HepG2 (cell line): ENCODE measurements at regions not wholly inside any gene's neighbourhood (a gene's known extent, or its start where the extent isn't known, plus 50 kb on each side); places are given as distances from the start of the nearest gene placed in this dataset.

Source experiments
- ATAC-seq: fragments of 200-7000 bp; cut with Tn5 transposase; 3 replicates; pipeline ENCODE4 v1.9.1; 2020; ENCODE audit warnings: mild to moderate bottlenecking, moderate library complexity
- BruUV-seq: library from RNA; stranded (reverse); fragments of 400-500 nt; replicated peaks from 2 replicates; lab custom pipeline; 2021; lab: Mats Ljungman, UMichigan
- CTCF ChIA-PET: fragments of 300-600 bp; formaldehyde crosslinking; extraction: SDS; loops from one replicate; lab custom pipeline; 2021; ENCODE audit warnings: low total read pairs, inconsistent platforms, low intra/inter-chr PET ratio; lab: Yijun Ruan, JAX
- POLR2A ChIA-PET: fragments of 350-600 bp; sonication (Branson Sonifier 250); formaldehyde crosslinking; loops from one replicate; lab custom pipeline; 2020; ENCODE audit warnings: antibody characterized with exemption, inconsistent platforms; lab: Yijun Ruan, JAX
- DNase-seq: peaks from one replicate; pipeline ENCODE4 v3.0.0-alpha.2; 2015; ENCODE audit warnings: low spot score
- FAIRE-seq: peaks from 3 replicates; lab custom pipeline; 2011; peaks lifted over from hg19 to GRCh38; lab: Jason Lieb, UNC
- H2AFZ ChIP-seq: one replicate; pipeline ENCODE4 v1.6.1; 2011; ENCODE audit warnings: low read length, inconsistent platforms
- H3K27ac ChIP-seq: fragments of 300-600 bp; 3 replicates; pipeline ENCODE4 v1.8.0; 2011; ENCODE audit warnings: mixed run types, mild to moderate bottlenecking, mixed read lengths, low read length, inconsistent platforms; ENCODE audit not compliant: insufficient read depth; ENCODE audit errors: extremely low read length
- H3K27me3 ChIP-seq, 2 experiments: fragments of 200-600 bp in 1 of 2; 2 replicates in 1 of 2; 3 replicates in 1 of 2; pipeline versions ENCODE4 v1.6.0 to v1.8.0; 2011; ENCODE audit warnings: low read length in 2 of 2, mild to moderate bottlenecking in 2 of 2, moderate library complexity in 2 of 2, inconsistent platforms in 1 of 2; ENCODE audit not compliant: insufficient read depth in 2 of 2, control insufficient read depth in 1 of 2
- H3K36me3 ChIP-seq, 2 experiments: fragments of 200-600 bp in 1 of 2; replicated peaks in 1 of 2; 2 replicates in 1 of 2; 3 replicates in 1 of 2; pipeline versions ENCODE4 v1.5.1 to v1.8.0; 2011; ENCODE audit warnings: low read length in 2 of 2, inconsistent platforms in 1 of 2; ENCODE audit not compliant: insufficient read depth in 2 of 2, control insufficient read depth in 1 of 2
- H3K4me1 ChIP-seq: 2 replicates; pipeline ENCODE4 v1.5.1; 2012; ENCODE audit warnings: low read length, inconsistent platforms; ENCODE audit not compliant: insufficient read depth
- H3K4me2 ChIP-seq: 2 replicates; pipeline ENCODE4 v1.6.0; 2011; ENCODE audit warnings: low read depth, low read length, inconsistent platforms
- H3K4me3 ChIP-seq, 3 experiments: fragments of 200-600 bp in 1 of 3; sonication (generic), shearing (Covaris generic) in 1 of 3; replicated peaks in 1 of 3; 2 replicates each; pipeline ENCODE4 v1.5.1; 2011 to 2016; ENCODE audit warnings: low read length in 3 of 3, inconsistent platforms in 2 of 3, low read depth in 2 of 3, mild to moderate bottlenecking in 2 of 3, control low read depth in 1 of 3, mixed read lengths in 1 of 3; ENCODE audit not compliant: insufficient read depth in 1 of 3
- H3K79me2 ChIP-seq: one replicate; pipeline ENCODE4 v1.6.1; 2011; ENCODE audit warnings: low read length, inconsistent platforms; ENCODE audit not compliant: insufficient read depth
- H3K9ac ChIP-seq: 2 replicates; pipeline ENCODE4 v1.6.0; 2011; ENCODE audit warnings: mild to moderate bottlenecking, low read depth, low read length, inconsistent platforms; ENCODE audit not compliant: insufficient read depth
- H3K9me3 ChIP-seq: 2 replicates; pipeline ENCODE4 v1.5.1; 2012; ENCODE audit warnings: mild to moderate bottlenecking, low read length
- H4K20me1 ChIP-seq: 2 replicates; pipeline ENCODE4 v1.6.0; 2011; ENCODE audit warnings: inconsistent platforms, mild to moderate bottlenecking, low read length, moderate library complexity; ENCODE audit not compliant: insufficient read depth
- BCL6 ChIP-seq: IDR thresholded peaks from 2 replicates; pipeline ENCODE4 v1.6.1; 2016; ENCODE audit warnings: missing genetic modification reagents, missing compliant biosample characterization
- CHD2 ChIP-seq: IDR thresholded peaks from 2 replicates; pipeline ENCODE4 v1.6.1; 2011; ENCODE audit warnings: low read depth, low read length, improper control_type of control experiment
- EED ChIP-seq: sonication (generic); formaldehyde crosslinking; IDR thresholded peaks from 2 replicates; pipeline ENCODE4 v1.5.0; 2020; ENCODE audit warnings: mild to moderate bottlenecking, missing genetic modification reagents
- HNRNPL ChIP-seq: fragments of 200-400 bp; formaldehyde crosslinking; IDR thresholded peaks from 2 replicates; pipeline ENCODE4 v1.6.1; 2017; ENCODE audit warnings: mild to moderate bottlenecking, low read depth, low read length
- MED8 ChIP-seq: sonication (generic); formaldehyde crosslinking; IDR thresholded peaks from 2 replicates; pipeline ENCODE4 v1.8.1; 2023; ENCODE audit warnings: mild to moderate bottlenecking, missing genetic modification reagents; ENCODE audit not compliant: insufficient replicate concordance
- MIER3 ChIP-seq: IDR thresholded peaks from 2 replicates; pipeline ENCODE4 v1.6.1; 2016; ENCODE audit warnings: missing compliant biosample characterization, borderline replicate concordance
- NFYC ChIP-seq: IDR thresholded peaks from 2 replicates; pipeline ENCODE4 v1.6.1; 2016; ENCODE audit warnings: missing genetic modification reagents, missing compliant biosample characterization
- SETDB1 ChIP-seq: sonication (generic); formaldehyde crosslinking; IDR thresholded peaks from 2 replicates; pipeline ENCODE4 v1.5.1; 2020; ENCODE audit warnings: missing genetic modification reagents, mild to moderate bottlenecking, borderline replicate concordance
- TCF12 ChIP-seq, 2 experiments: fragments of 450-650 bp in 1 of 2; sonication (generic) in 1 of 2; formaldehyde crosslinking in 1 of 2; IDR thresholded peaks; 2 replicates each; pipeline versions ENCODE4 v1.6.1 to v1.8.0; 2017 to 2022; ENCODE audit warnings: antibody characterized with exemption in 1 of 2, mild to moderate bottlenecking in 1 of 2, missing genetic modification reagents in 1 of 2, moderate library complexity in 1 of 2
- XRCC5 ChIP-seq: fragments of 200-400 bp; formaldehyde crosslinking; optimal IDR thresholded peaks from 2 replicates; pipeline ENCODE3; 2017; ENCODE audit warnings: mild to moderate bottlenecking, low read length
- ZNF274 ChIP-seq: sonication (generic); formaldehyde crosslinking; IDR thresholded peaks from 2 replicates; pipeline ENCODE4 v1.5.1; 2020; ENCODE audit warnings: mild to moderate bottlenecking, missing genetic modification reagents
- ZNF333 ChIP-seq: sonication (generic); formaldehyde crosslinking; IDR thresholded peaks from 2 replicates; pipeline ENCODE4 v1.4.0; 2020; ENCODE audit warnings: mild to moderate bottlenecking, missing genetic modification reagents, borderline replicate concordance
- ZNF354B ChIP-seq: sonication (generic); formaldehyde crosslinking; IDR thresholded peaks from 2 replicates; pipeline ENCODE4 v1.8.0; 2022; ENCODE audit warnings: mild to moderate bottlenecking, missing genetic modification reagents
- ZNF484 ChIP-seq: sonication (generic); formaldehyde crosslinking; IDR thresholded peaks from 2 replicates; pipeline ENCODE4 v1.5.1; 2020; ENCODE audit warnings: mild to moderate bottlenecking, low read depth, missing genetic modification reagents, borderline replicate concordance
- ZNF546 ChIP-seq: sonication (generic); formaldehyde crosslinking; conservative IDR thresholded peaks from 2 replicates; pipeline ENCODE4 v1.8.1; 2023; ENCODE audit warnings: mild to moderate bottlenecking, missing genetic modification reagents
- ZNF703 ChIP-seq: sonication (generic); formaldehyde crosslinking; IDR thresholded peaks from 2 replicates; pipeline ENCODE4 v1.5.1; 2020; ENCODE audit warnings: missing genetic modification reagents, mild to moderate bottlenecking, moderate library complexity, borderline replicate concordance
- ZNF710 ChIP-seq: sonication (generic); formaldehyde crosslinking; IDR thresholded peaks from 2 replicates; pipeline ENCODE4 v1.5.0; 2020; ENCODE audit warnings: mild to moderate bottlenecking, missing genetic modification reagents, borderline replicate concordance
- ZNF790 ChIP-seq: sonication (generic); formaldehyde crosslinking; IDR thresholded peaks from 2 replicates; pipeline ENCODE4 v1.8.0; 2022; ENCODE audit warnings: missing genetic modification reagents, mild to moderate bottlenecking, borderline replicate concordance
- WGBS: methylation state at CpG from one replicate; pipeline ENCODE4 v1.1.6; 2017; ENCODE audit warnings: low lambda C conversion rate; 5-methylcytosine and 5-hydroxymethylcytosine counted together
- in situ Hi-C: cut with HindIII; loops from 2 replicates; pipeline ENCODE4 v1.10.0; 2017; ENCODE audit warnings: low pct_unique_long_range_greater_than_20kb; ENCODE audit not compliant: extremely low pct_ligation_motif_present
- intact Hi-C: fragments of 100-400 bp; cut with micrococcal nuclease; formaldehyde crosslinking; loops from one replicate; pipeline ENCODE4 v1.10.0; 2022; ENCODE audit not compliant: unreplicated experiment
- TF ChIP-seq, protein P1 (sequence below): sonication (generic); formaldehyde crosslinking; IDR thresholded peaks from 2 replicates; pipeline ENCODE4 v1.4.0; 2020; ENCODE audit warnings: missing genetic modification reagents

DNA sequence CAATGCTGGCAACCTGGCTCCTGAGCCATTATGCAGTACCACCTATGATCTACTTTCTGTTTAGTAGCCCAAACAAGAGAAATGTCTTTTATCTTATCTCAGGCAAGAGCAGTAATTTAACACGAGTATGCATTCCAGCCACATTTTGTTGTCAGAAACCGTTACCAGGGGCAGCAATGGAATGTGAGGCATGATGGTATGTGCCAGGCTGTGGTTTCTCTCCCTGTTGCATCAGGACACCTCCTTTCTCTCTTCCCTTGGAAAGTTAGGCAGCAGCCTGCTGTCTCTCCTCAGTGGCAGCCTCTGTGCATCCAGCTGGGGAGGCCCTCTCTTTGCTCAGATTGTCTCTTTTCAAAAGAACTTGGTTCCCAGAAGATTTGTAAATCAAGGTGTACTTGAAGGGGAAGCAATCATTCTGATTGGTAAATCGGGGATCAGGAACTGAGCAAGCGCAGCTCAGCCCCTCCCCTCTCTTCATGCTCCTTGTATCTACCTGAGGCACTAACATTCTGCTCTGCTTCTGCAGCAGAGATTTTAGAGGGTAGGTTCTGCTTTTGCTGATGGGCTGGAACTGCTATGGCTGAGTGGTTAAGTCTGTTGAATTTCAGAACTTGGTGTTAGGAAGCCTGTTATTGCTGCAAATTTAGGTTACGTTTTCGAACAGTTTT is 229.2 kb downstream of the ADAMTS15 start:
- in situ Hi-C loops: no loop called here
- H3K36me3 ChIP-seq: no peaks in the 10 kb centered on the region
- peaks cover 12% of the 10 kb centered on the region; the same call in 1 of the 2 replicates for H3K9me3 ChIP-seq
- H3K9ac ChIP-seq: no peak overlapping the region
- H3K4me2 ChIP-seq: no peak overlapping the region
- no peaks in the 10 kb centered on the region for H4K20me1 ChIP-seq
- intact Hi-C loops: no loop called here
- WGBS: 15% methylated on average over 6 of the region's 6 CpGs
- ChIA-PET POLR2A (no interaction called here), CTCF (no interaction called here)
- FAIRE-seq (no peak), DNase-seq (peak; percentile 32), ATAC-seq (no peak)
- no TSS peak for BruUV-seq
- no peaks in the 10 kb centered on the region; a peak in 2 of 5 replicates for H3K27me3 ChIP-seq
- H3K4me3 ChIP-seq: no peak overlapping the region
- no peaks in the 10 kb centered on the region for H3K79me2 ChIP-seq
- no peak overlapping the region for H3K27ac ChIP-seq
- TF ChIP-seq ZNF703 (CRISPR knock-in tag) (no peak), TCF12 (IDR thresholded peaks at IDR 0.05) (no peak), TCF12 (CRISPR knock-in tag; IDR thresholded peaks at IDR 0.05) (no peak), MED8 (CRISPR knock-in tag) (no peak), ZNF546 (CRISPR knock-in tag) (no peak), ZNF484 (no peak), HNRNPL (no peak), XRCC5 (no peak), BCL6 (CRISPR knock-in tag) (no peak), ZNF710 (CRISPR knock-in tag) (no peak), EED (CRISPR knock-in tag) (no peak), CHD2 (no peak), NFYC (CRISPR knock-in tag) (no peak), SETDB1 (CRISPR knock-in tag) (no peak), ZNF790 (no peak), MIER3 (no peak), ZNF274 (CRISPR knock-in tag) (no peak), ZNF333 (CRISPR knock-in tag) (no peak), ZNF354B (CRISPR knock-in tag) (no peak)
- TF ChIP-seq, protein P1, sequence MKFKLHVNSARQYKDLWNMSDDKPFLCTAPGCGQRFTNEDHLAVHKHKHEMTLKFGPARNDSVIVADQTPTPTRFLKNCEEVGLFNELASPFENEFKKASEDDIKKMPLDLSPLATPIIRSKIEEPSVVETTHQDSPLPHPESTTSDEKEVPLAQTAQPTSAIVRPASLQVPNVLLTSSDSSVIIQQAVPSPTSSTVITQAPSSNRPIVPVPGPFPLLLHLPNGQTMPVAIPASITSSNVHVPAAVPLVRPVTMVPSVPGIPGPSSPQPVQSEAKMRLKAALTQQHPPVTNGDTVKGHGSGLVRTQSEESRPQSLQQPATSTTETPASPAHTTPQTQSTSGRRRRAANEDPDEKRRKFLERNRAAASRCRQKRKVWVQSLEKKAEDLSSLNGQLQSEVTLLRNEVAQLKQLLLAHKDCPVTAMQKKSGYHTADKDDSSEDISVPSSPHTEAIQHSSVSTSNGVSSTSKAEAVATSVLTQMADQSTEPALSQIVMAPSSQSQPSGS (CRISPR knock-in tag): no peak
- H2AFZ ChIP-seq: no peak overlapping the region
- no peaks in the 10 kb centered on the region for H3K4me1 ChIP-seq
